Vagina (tissue), 2 donors: ENCODE measurements at regions not wholly inside any gene's neighbourhood (a gene's known extent, or its start where the extent isn't known, plus 50 kb on each side); places are given as distances from the start of the nearest gene placed in this dataset.

Experiments
- POLR2A ChIP-seq, 2 donors: fragments of 450-650 bp; IDR thresholded peaks; one replicate each; pipeline ENCODE4 v1.6.1; 2017; ENCODE audit warnings: antibody characterized with exemption in 2 of 2, mild to moderate bottlenecking in 2 of 2, moderate library complexity in 2 of 2
- POLR2AphosphoS5 ChIP-seq, 2 donors: sonication (generic); formaldehyde crosslinking; IDR thresholded peaks; one replicate each; pipeline ENCODE4 v1.9.0; 2017; ENCODE audit warnings: antibody characterized with exemption in 2 of 2, mild to moderate bottlenecking in 2 of 2, low read depth in 1 of 2; ENCODE audit not compliant: insufficient read depth in 1 of 2

DNA sequence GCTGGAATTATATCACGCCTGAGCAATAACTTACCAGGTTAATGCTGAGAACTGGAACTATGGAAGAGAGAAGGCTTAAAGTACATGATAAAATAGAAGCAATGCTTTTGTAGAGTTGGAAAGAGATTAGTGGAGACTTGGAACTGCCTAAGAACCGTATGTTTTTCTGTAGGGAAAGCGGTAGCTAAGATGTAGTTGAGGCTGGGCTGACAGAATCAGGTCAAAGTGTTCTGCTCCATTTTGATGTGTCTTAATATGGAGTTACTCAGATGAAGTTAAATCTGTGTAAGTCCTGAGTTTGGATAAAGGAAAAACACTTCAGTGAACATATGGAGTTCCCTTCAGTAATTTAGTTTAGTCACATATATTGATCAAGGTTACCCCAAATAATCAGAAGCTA lies 860.9 kb upstream of the CXADR start:
- no peak for TF ChIP-seq POLR2A (IDR thresholded peaks at IDR 0.05)
- no peak for TF ChIP-seq POLR2AphosphoS5 (IDR thresholded peaks at IDR 0.05; ENCODE audit: insufficient read depth in 1 of 2, low read depth in 1 of 2)
